ENCODE measurements at regions not wholly inside any gene's neighbourhood (a gene's known extent, or its start where the extent isn't known, plus 50 kb on each side); places are given as distances from the start of the nearest gene placed in this dataset.

- DNase-seq, result no peak
These were observed 170.0 kb downstream of the BCL11B start for GRCh38 chr14:99101855-99102461.

- DNase-seq, result no peak
These were observed 155.2 kb downstream of the BCL11B start for GRCh38 chr14:99116741-99117295.

GRCh38 chr14:99117671-99118045 lies 154.3 kb downstream of the BCL11B start:
- no peak for DNase-seq

DNA sequence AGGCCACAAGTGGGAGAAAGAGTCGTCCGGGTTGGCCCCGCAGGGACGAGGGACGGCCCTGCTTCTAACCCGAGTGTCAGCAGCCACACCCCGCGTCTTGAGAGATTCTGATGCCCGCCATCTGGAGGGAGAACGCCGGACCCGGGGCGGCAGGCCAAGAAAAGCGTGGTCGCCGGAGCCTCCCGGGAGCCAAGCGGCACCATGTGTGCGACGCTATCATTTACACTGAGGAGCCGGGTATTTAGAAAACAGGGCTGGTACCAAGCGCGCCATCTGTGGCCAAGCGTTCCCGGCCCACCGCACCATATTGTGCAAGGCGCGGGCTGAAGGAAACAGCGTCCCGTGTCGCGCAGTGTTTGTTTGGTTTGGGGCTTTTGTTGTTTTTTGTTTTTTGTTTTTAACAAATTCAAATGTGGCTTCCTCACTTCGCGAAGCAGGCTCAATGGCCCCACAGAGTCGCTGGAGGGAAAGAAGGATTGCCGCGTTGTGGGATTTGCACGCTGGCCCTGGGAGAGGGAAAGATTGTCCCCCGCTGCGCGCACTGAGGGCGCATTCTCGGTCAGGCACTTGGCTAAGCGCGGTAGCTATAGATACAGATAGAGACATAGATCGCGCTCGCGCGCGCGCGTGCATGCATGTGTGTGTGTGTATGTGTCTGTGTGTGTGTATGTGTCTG lies 153.8 kb downstream of the BCL11B start:
- no peak for DNase-seq

- DNase-seq, result no peak
These were observed 153.1 kb downstream of the BCL11B start for GRCh38 chr14:99118946-99119345.

All from NCI-H2107 (cell line).